HepG2 (cell line): ENCODE measurements at regions not wholly inside any gene's neighbourhood (a gene's known extent, or its start where the extent isn't known, plus 50 kb on each side); places are given as distances from the start of the nearest gene placed in this dataset.
"Not testable (repeated sequence)": the region's sequence is repeated elsewhere in the genome, so short reads cannot be mapped to it uniquely, and the experiment has no call there.

Experiments
- ETV5 ChIP-seq: IDR thresholded peaks from 2 replicates; pipeline ENCODE4 v1.6.1; 2018; ENCODE audit warnings: missing biosample characterization, missing genetic modification reagents, inconsistent platforms, borderline replicate concordance
- FOSL2 ChIP-seq: sonication (generic); formaldehyde crosslinking; IDR thresholded peaks from 2 replicates; pipeline ENCODE4 v1.4.0; 2020; ENCODE audit warnings: missing genetic modification reagents
- MXI1 ChIP-seq: IDR thresholded peaks from 3 replicates; pipeline ENCODE4 v1.6.1; 2012; ENCODE audit warnings: low read depth, low read length, inconsistent platforms, borderline replicate concordance
- POLR2A ChIP-seq, 2 experiments: IDR thresholded peaks; 2 replicates each; pipeline ENCODE4 v1.6.1; 2011; ENCODE audit warnings: low read depth in 2 of 2, low read length in 2 of 2, mild to moderate bottlenecking in 1 of 2, moderate library complexity in 1 of 2; ENCODE audit not compliant: insufficient read depth in 1 of 2
- PTBP1 ChIP-seq: fragments of 200-400 bp; formaldehyde crosslinking; IDR thresholded peaks from 2 replicates; pipeline ENCODE4 v1.6.1; 2018; ENCODE audit warnings: low read length, low read depth; ENCODE audit not compliant: poor library complexity, severe bottlenecking
- ZBTB7A ChIP-seq: sonication (generic); formaldehyde crosslinking; IDR thresholded peaks from 2 replicates; pipeline ENCODE4 v1.8.0; 2022; ENCODE audit warnings: mild to moderate bottlenecking, missing genetic modification reagents
- ZFX ChIP-seq: sonication (generic); formaldehyde crosslinking; IDR thresholded peaks from 2 replicates; pipeline ENCODE4 v1.4.0; 2020; ENCODE audit warnings: mild to moderate bottlenecking, low read depth, missing genetic modification reagents, moderate library complexity

DNA sequence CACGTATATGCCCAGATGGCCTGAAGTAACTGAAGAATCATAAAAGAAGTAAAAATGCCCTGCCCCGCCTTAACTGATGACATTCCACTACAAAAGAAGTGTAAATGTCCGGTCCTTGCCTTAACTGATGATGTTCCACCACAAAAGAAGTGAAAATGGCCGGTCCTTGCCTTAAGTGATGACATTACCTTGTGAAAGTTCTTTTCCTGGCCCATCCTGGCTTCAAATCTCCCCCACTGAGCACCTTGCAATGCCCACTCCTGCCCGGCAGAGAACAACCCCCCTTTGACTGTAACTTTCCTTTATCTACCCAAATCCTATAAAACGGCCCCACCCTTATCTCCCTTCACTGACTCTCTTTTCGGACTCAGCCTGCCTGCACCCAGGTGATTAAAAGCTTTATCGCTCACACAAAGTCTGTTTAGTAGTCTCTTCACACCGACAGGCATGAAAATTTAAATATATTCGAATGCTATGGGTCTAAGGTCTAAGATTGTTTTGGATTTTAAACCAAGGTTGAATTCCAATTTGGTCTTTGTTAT lies 329.3 kb upstream of the POT1 start:
- TF ChIP-seq ETV5; POLR2A (IDR thresholded peaks at IDR 0.05; ENCODE audit: insufficient read depth in 1 of 2, low read depth in 2 of 2, low read length in 2 of 2); FOSL2 (CRISPR knock-in tag); MXI1; PTBP1; ZBTB7A; ZFX (CRISPR knock-in tag): not testable (repeated sequence)
